ENCODE measurements at regions not wholly inside any gene's neighbourhood (a gene's known extent, or its start where the extent isn't known, plus 50 kb on each side); places are given as distances from the start of the nearest gene placed in this dataset.

- intact Hi-C loops (cut with DNase I), result no loop called here
- H3K27ac ChIP-seq, result no peak overlapping the region
- no peaks in the 10 kb centered on the region for H3K9me3 ChIP-seq
- no peak for DNase-seq (ENCODE audit: low spot score)
- no peaks in the 10 kb centered on the region for H3K36me3 ChIP-seq
- no peaks in the 10 kb centered on the region for H3K27me3 ChIP-seq (replicated peaks; ENCODE audit: insufficient read depth)
- no peak overlapping the region for H3K4me3 ChIP-seq
- WGBS, result 86% methylated on average over 7 of the region's 7 CpGs
- no peaks in the 10 kb centered on the region for H3K4me1 ChIP-seq (replicated peaks)
- TF ChIP-seq CTCF (IDR thresholded peaks at IDR 0.05), result no peak
- TF ChIP-seq POLR2A (IDR thresholded peaks at IDR 0.05), result no peak
- no peak for TF ChIP-seq POLR2AphosphoS5 (IDR thresholded peaks at IDR 0.05)
Measured at GRCh38 chr12:107571492-107571891, 114.1 kb upstream of the PWP1 start.

- TF ChIP-seq CTCF (IDR thresholded peaks at IDR 0.05), result no peak
- no peak for TF ChIP-seq POLR2AphosphoS5 (IDR thresholded peaks at IDR 0.05)
- TF ChIP-seq POLR2A (IDR thresholded peaks at IDR 0.05), result no peak
- no peak for DNase-seq (ENCODE audit: low spot score)
Measured at GRCh38 chr12:107574691-107575090, 110.9 kb upstream of the PWP1 start.

GRCh38 chr12:107580750-107581618 is 104.6 kb upstream of the PWP1 start:
- no peaks in the 10 kb centered on the region for H3K27me3 ChIP-seq (replicated peaks; ENCODE audit: insufficient read depth)
- intact Hi-C loops (cut with DNase I), result no loop called here
- H3K9me3 ChIP-seq, result no peaks in the 10 kb centered on the region
- peak overlapping the region; percentile 15 to 20 for H3K4me3 ChIP-seq
- H3K36me3 ChIP-seq, result no peaks in the 10 kb centered on the region
- no peak for DNase-seq (ENCODE audit: low spot score)
- no peaks in the 10 kb centered on the region for H3K4me1 ChIP-seq (replicated peaks)
- no peak for TF ChIP-seq POLR2AphosphoS5 (IDR thresholded peaks at IDR 0.05)
- TF ChIP-seq CTCF (IDR thresholded peaks at IDR 0.05), result peak in 2 of 4 experiments; percentile 12 to 15
- H3K27ac ChIP-seq, result no peak overlapping the region
- 19% methylated on average over 46 of the region's 66 CpGs for WGBS

More at GRCh38 chr12:107574691-107575090, 110.9 kb upstream of the PWP1 start:
- H3K36me3 ChIP-seq, result no peaks in the 10 kb centered on the region
- H3K27me3 ChIP-seq (replicated peaks; ENCODE audit: insufficient read depth), result no peaks in the 10 kb centered on the region
- H3K9me3 ChIP-seq, result no peaks in the 10 kb centered on the region
- H3K4me3 ChIP-seq, result no peak overlapping the region
- H3K27ac ChIP-seq, result no peak overlapping the region
- H3K4me1 ChIP-seq (replicated peaks), result no peaks in the 10 kb centered on the region
- WGBS, result 85% methylated on average over 4 of the region's 4 CpGs
- intact Hi-C loops (cut with DNase I), result no loop called here

- no peaks in the 10 kb centered on the region for H3K9me3 ChIP-seq
- H3K4me3 ChIP-seq, result peak overlapping the region; percentile 15 to 20
- TF ChIP-seq POLR2A (IDR thresholded peaks at IDR 0.05) (no peak), POLR2AphosphoS5 (IDR thresholded peaks at IDR 0.05) (no peak), CTCF (IDR thresholded peaks at IDR 0.05) (no peak)
- intact Hi-C loops (cut with DNase I), result no loop called here
- no peaks in the 10 kb centered on the region for H3K36me3 ChIP-seq
- WGBS, result 61% methylated on average over 12 of the region's 12 CpGs
- no peak overlapping the region for H3K27ac ChIP-seq
- no peaks in the 10 kb centered on the region for H3K27me3 ChIP-seq (replicated peaks; ENCODE audit: insufficient read depth)
- no peak for DNase-seq (ENCODE audit: low spot score)
- no peaks in the 10 kb centered on the region for H3K4me1 ChIP-seq (replicated peaks)
Measured at GRCh38 chr12:107581619-107582015, 104.0 kb upstream of the PWP1 start.

GRCh38 chr12:107583551-107583950 is 102.0 kb upstream of the PWP1 start:
- Histone ChIP-seq H3K9me3 (no peaks in the 10 kb centered on the region), H3K27ac (no peak overlapping the region), H3K4me3 (no peak overlapping the region), H3K27me3 (replicated peaks; ENCODE audit: insufficient read depth) (no peaks in the 10 kb centered on the region), H3K36me3 (no peaks in the 10 kb centered on the region), H3K4me1 (replicated peaks) (no peaks in the 10 kb centered on the region)
- no peak for TF ChIP-seq POLR2AphosphoS5 (IDR thresholded peaks at IDR 0.05)
- TF ChIP-seq CTCF (IDR thresholded peaks at IDR 0.05), result no peak
- TF ChIP-seq POLR2A (IDR thresholded peaks at IDR 0.05), result no peak
- DNase-seq (ENCODE audit: low spot score), result no peak
- WGBS, result 92% methylated on average over 5 of the region's 5 CpGs
- intact Hi-C loops (cut with DNase I), result no loop called here
